ENCODE measurements at regions not wholly inside any gene's neighbourhood (a gene's known extent, or its start where the extent isn't known, plus 50 kb on each side); places are given as distances from the start of the nearest gene placed in this dataset.

DNA sequence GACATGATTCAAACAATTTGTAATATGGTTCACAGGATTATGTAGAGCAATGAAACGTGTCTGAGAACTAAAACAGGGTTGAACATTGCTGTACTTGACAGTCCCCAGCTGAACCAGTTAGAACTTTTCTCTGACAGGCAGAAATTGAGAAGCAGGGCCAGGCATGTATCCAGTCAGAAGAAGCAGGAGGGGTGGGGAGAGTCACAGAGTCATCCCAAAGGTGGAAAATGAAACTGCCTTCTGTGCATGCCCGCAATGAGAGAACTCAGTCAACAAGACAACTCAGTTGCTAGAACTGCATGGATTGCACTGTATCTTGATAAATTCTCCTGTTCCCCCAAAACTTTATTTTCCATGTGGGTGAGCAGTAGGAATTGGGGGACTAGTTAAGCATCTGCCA, 72.9 kb upstream of the PRLR start:
- WGBS, result 88% methylated on average over 2 of the region's 2 CpGs
- H3K9me3 ChIP-seq (ENCODE audit: control insufficient read depth in 2 of 2, insufficient read depth in 1 of 2, low read length in 1 of 2), result no peaks in the 10 kb centered on the region

DNA sequence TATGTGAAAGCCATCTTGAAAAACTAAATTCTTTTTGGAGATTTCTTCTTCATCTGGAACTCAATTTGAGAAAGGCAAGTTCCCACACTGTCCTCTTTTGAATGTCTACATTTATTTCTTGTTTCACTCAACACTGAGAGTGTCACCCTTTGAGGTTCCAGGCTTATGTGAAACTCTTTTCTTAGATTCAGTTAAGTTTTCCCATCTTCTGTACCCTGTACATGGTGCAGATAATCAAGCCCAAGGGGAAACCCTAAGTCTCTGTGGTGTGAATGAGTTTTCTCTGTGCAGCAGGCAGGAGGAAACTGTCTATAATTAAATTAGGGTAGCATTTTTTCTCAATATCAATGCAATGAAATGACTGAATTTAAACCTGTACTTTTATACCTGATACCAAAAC, 72.3 kb upstream of the PRLR start:
- Histone ChIP-seq H3K9me3 (ENCODE audit: control insufficient read depth in 2 of 2, insufficient read depth in 1 of 2, low read length in 1 of 2) (no peaks in the 10 kb centered on the region), H3K4me1 (ENCODE audit: control insufficient read depth in 2 of 2, insufficient read depth in 2 of 2, low read length in 2 of 2) (no peaks in the 10 kb centered on the region), H3K27me3 (ENCODE audit: control insufficient read depth in 2 of 2, insufficient read depth in 1 of 2, low read length in 1 of 2) (no peaks in the 10 kb centered on the region), H3K4me3 (ENCODE audit: low read length in 2 of 2) (no peak overlapping the region), H3K27ac (ENCODE audit: low read depth in 1 of 2, low read length in 1 of 2) (no peak overlapping the region), H3K36me3 (ENCODE audit: control insufficient read depth in 2 of 2, insufficient read depth in 2 of 2, low read length in 1 of 2) (no peaks in the 10 kb centered on the region)
- no peak for DNase-seq (ENCODE audit: low read depth in 6 of 9, low spot score in 9 of 9)

More for the DNA sequence above, 72.9 kb upstream of the PRLR start:
- Histone ChIP-seq H3K36me3 (ENCODE audit: control insufficient read depth in 2 of 2, insufficient read depth in 2 of 2, low read length in 1 of 2) (no peaks in the 10 kb centered on the region), H3K27ac (ENCODE audit: low read depth in 1 of 2, low read length in 1 of 2) (no peak overlapping the region), H3K27me3 (ENCODE audit: control insufficient read depth in 2 of 2, insufficient read depth in 1 of 2, low read length in 1 of 2) (no peaks in the 10 kb centered on the region), H3K4me1 (ENCODE audit: control insufficient read depth in 2 of 2, insufficient read depth in 2 of 2, low read length in 2 of 2) (no peaks in the 10 kb centered on the region), H3K4me3 (ENCODE audit: low read length in 2 of 2) (no peak overlapping the region)
- peak in 1 of 9 donors; percentile 17 for DNase-seq (ENCODE audit: low read depth in 6 of 9, low spot score in 9 of 9)

DNA sequence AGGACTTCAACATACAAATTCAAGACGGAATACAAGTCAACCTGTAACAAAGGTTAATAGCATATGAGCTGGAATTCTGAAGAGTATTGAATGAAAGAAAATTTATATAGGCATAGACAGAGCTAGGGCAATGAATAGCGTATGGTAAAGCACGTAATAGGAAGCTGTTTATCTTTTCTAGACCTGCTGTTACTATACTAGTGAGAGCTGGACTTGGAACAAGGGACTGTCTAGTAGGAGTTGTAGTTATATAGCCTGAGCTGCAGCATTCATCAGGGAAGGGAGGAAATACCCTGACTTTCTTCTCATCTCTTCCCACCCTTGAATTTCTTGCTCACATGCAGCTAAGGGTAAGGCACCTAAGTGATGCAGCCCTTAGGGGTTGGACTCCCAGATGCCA, 67.5 kb upstream of the PRLR start:
- Histone ChIP-seq H3K4me3 (ENCODE audit: low read length in 2 of 2) (no peak overlapping the region), H3K27ac (ENCODE audit: low read depth in 1 of 2, low read length in 1 of 2) (no peak overlapping the region), H3K9me3 (ENCODE audit: control insufficient read depth in 2 of 2, insufficient read depth in 1 of 2, low read length in 1 of 2) (no peaks in the 10 kb centered on the region), H3K4me1 (ENCODE audit: control insufficient read depth in 2 of 2, insufficient read depth in 2 of 2, low read length in 2 of 2) (no peaks in the 10 kb centered on the region), H3K27me3 (ENCODE audit: control insufficient read depth in 2 of 2, insufficient read depth in 1 of 2, low read length in 1 of 2) (no peaks in the 10 kb centered on the region), H3K36me3 (ENCODE audit: control insufficient read depth in 2 of 2, insufficient read depth in 2 of 2, low read length in 1 of 2) (no peaks in the 10 kb centered on the region)
- DNase-seq (ENCODE audit: low read depth in 6 of 9, low spot score in 9 of 9), result no peak
- WGBS, result 97% methylated on average over 3 of the region's 3 CpGs

DNA sequence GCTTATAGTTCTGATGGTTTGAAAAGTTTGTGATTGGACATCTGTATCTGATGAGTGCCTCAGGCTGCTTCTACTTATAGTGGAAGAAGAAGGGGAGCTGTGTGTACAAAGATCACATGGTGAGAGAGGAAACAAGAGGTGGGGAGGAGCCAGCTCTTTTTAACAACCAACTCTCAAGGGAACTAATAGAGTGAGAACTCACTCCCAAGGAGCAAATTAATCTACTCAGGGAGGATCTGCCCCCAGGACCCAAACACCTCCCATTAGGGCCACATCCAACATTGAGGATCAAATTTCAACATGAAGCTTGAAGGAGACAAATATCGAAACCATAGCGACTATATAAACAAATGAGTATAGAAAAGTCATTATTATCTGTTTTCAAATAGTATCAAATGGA, 64.7 kb upstream of the PRLR start:
- Histone ChIP-seq H3K9me3 (ENCODE audit: control insufficient read depth in 2 of 2, insufficient read depth in 1 of 2, low read length in 1 of 2) (no peaks in the 10 kb centered on the region), H3K36me3 (ENCODE audit: control insufficient read depth in 2 of 2, insufficient read depth in 2 of 2, low read length in 1 of 2) (no peaks in the 10 kb centered on the region), H3K4me3 (ENCODE audit: low read length in 2 of 2) (no peak overlapping the region), H3K27me3 (ENCODE audit: control insufficient read depth in 2 of 2, insufficient read depth in 1 of 2, low read length in 1 of 2) (no peaks in the 10 kb centered on the region), H3K27ac (ENCODE audit: low read depth in 1 of 2, low read length in 1 of 2) (no peak overlapping the region), H3K4me1 (ENCODE audit: control insufficient read depth in 2 of 2, insufficient read depth in 2 of 2, low read length in 2 of 2) (no peaks in the 10 kb centered on the region)
- WGBS, result 96% methylated on average over 2 of the region's 2 CpGs
- no peak for DNase-seq (ENCODE audit: low read depth in 6 of 9, low spot score in 9 of 9)

DNA sequence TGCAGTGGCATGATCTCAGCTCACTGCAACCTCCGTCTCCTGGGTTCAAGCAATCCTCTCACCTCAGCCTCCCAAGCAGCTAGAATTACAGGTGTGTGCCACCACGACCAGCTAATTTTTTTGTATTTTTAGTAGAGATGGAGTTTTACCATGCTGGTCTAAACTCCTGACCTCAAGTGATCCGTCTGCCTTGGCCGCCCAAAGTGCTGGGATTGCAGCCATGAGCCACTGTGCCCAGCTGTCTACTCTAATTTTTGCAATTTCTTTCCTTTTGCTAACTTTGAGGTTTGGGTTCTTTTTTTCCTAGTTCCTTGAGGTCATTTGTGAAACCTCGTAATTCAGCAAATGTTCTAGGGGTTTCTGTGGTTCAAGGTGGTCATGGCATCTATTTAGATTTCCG, 63.7 kb upstream of the PRLR start:
- Histone ChIP-seq H3K27me3 (ENCODE audit: control insufficient read depth in 2 of 2, insufficient read depth in 1 of 2, low read length in 1 of 2) (no peaks in the 10 kb centered on the region), H3K27ac (ENCODE audit: low read depth in 1 of 2, low read length in 1 of 2) (no peak overlapping the region), H3K4me1 (ENCODE audit: control insufficient read depth in 2 of 2, insufficient read depth in 2 of 2, low read length in 2 of 2) (no peaks in the 10 kb centered on the region), H3K9me3 (ENCODE audit: control insufficient read depth in 2 of 2, insufficient read depth in 1 of 2, low read length in 1 of 2) (no peaks in the 10 kb centered on the region), H3K36me3 (ENCODE audit: control insufficient read depth in 2 of 2, insufficient read depth in 2 of 2, low read length in 1 of 2) (no peaks in the 10 kb centered on the region), H3K4me3 (ENCODE audit: low read length in 2 of 2) (no peak overlapping the region)
- 77% methylated on average over 6 of the region's 6 CpGs for WGBS
- DNase-seq (ENCODE audit: low read depth in 6 of 9, low spot score in 9 of 9), result no peak

DNA sequence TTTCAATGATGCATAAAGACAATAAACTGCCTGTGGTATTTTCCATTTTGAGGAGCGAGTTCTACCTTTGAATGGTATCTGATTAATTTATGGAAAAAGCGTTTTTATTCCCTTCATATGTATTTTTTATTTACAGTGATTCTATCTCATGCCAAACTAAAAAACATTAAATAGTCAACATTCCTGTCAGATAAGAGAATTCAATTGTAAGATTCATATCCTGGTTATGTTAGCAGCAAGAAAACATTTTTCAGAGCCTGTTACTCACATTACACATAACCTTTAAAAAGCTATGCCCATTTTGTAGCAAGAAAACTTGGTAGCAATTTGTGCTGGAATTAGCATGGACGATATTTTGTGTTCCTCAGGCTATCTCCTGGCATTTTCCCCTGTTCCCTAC, 55.1 kb upstream of the PRLR start:
- H3K4me3 ChIP-seq (ENCODE audit: low read length in 2 of 2), result no peak overlapping the region
- no peaks in the 10 kb centered on the region for H3K27me3 ChIP-seq (ENCODE audit: control insufficient read depth in 2 of 2, insufficient read depth in 1 of 2, low read length in 1 of 2)
- no peak overlapping the region for H3K27ac ChIP-seq (ENCODE audit: low read depth in 1 of 2, low read length in 1 of 2)
- WGBS, result 87% methylated on average over 3 of the region's 3 CpGs
- no peaks in the 10 kb centered on the region for H3K36me3 ChIP-seq (ENCODE audit: control insufficient read depth in 2 of 2, insufficient read depth in 2 of 2, low read length in 1 of 2)
- no peaks in the 10 kb centered on the region for H3K4me1 ChIP-seq (ENCODE audit: control insufficient read depth in 2 of 2, insufficient read depth in 2 of 2, low read length in 2 of 2)
- no peak for DNase-seq (ENCODE audit: low read depth in 6 of 9, low spot score in 9 of 9)
- H3K9me3 ChIP-seq (ENCODE audit: control insufficient read depth in 2 of 2, insufficient read depth in 1 of 2, low read length in 1 of 2), result no peaks in the 10 kb centered on the region

DNA sequence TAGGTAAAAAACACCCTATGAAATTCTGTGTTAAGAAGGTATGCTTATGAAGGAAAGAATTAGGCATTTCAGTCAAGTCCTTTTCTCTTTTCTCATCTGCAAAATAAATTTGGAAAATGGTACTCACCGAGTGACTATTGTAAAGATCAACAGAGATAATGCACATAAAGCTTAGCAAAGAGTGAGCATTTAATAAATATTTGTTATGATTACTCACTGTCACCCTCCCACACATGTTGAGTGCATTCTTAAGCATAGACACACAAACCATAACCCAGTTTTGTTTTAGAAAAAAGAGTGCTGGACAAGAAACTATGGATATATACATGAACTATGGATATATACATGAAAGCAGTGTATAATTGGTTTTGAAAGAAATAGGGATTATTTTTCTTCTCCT, 54.7 kb upstream of the PRLR start:
- Histone ChIP-seq H3K36me3 (ENCODE audit: control insufficient read depth in 2 of 2, insufficient read depth in 2 of 2, low read length in 1 of 2) (no peaks in the 10 kb centered on the region), H3K9me3 (ENCODE audit: control insufficient read depth in 2 of 2, insufficient read depth in 1 of 2, low read length in 1 of 2) (no peaks in the 10 kb centered on the region), H3K27ac (ENCODE audit: low read depth in 1 of 2, low read length in 1 of 2) (no peak overlapping the region), H3K4me3 (ENCODE audit: low read length in 2 of 2) (no peak overlapping the region), H3K27me3 (ENCODE audit: control insufficient read depth in 2 of 2, insufficient read depth in 1 of 2, low read length in 1 of 2) (no peaks in the 10 kb centered on the region), H3K4me1 (ENCODE audit: control insufficient read depth in 2 of 2, insufficient read depth in 2 of 2, low read length in 2 of 2) (no peaks in the 10 kb centered on the region)
- DNase-seq (ENCODE audit: low read depth in 6 of 9, low spot score in 9 of 9), result no peak
- 95% methylated on average over 1 of the region's 1 CpG for WGBS

DNA sequence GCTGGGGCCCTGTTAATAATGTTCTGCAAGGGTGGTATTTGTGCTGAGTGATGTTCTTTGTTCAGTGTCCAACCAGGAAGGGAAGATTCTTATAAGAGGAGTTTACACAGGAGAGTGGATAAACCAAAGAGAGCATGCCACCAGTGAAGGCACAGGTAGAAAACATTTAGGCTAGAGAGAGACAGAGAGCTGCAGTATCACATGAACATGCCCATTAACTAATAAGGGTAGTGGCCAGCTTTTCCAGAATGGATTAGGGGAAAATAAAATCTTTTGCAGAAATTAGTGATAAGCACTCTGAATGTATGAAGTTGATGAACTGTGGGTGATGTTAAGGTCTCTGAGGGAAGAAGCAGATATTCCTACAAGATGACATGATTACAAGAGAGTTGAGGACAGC, 54.1 kb upstream of the PRLR start:
- H3K4me3 ChIP-seq (ENCODE audit: low read length in 2 of 2), result no peak overlapping the region
- H3K27ac ChIP-seq (ENCODE audit: low read depth in 1 of 2, low read length in 1 of 2), result no peak overlapping the region
- H3K4me1 ChIP-seq (ENCODE audit: control insufficient read depth in 2 of 2, insufficient read depth in 2 of 2, low read length in 2 of 2), result no peaks in the 10 kb centered on the region
- no peaks in the 10 kb centered on the region for H3K27me3 ChIP-seq (ENCODE audit: control insufficient read depth in 2 of 2, insufficient read depth in 1 of 2, low read length in 1 of 2)
- DNase-seq (ENCODE audit: low read depth in 6 of 9, low spot score in 9 of 9), result no peak
- H3K9me3 ChIP-seq (ENCODE audit: control insufficient read depth in 2 of 2, insufficient read depth in 1 of 2, low read length in 1 of 2), result no peaks in the 10 kb centered on the region
- H3K36me3 ChIP-seq (ENCODE audit: control insufficient read depth in 2 of 2, insufficient read depth in 2 of 2, low read length in 1 of 2), result no peaks in the 10 kb centered on the region

DNA sequence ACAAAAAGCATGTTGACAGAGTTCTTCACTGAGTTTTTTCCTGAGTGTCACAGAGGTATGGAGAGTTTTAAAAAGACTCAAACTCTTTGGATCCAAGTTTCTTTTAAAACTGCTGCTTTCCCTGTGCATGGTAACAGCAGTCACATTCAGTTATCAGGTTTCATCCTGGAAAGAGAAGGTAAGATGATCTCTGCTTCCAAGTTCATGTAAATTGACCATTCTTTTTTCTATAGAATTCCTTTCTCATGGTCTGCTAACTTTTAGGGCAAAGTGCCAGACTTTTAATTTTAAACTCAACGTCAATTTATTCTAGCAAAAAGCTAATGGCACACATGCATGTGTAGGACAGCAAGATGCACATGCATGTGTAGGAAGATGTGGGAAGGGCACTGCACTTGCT, 52.5 kb upstream of the PRLR start:
- 82% methylated on average over 1 of the region's 1 CpG for WGBS
- no peaks in the 10 kb centered on the region for H3K36me3 ChIP-seq (ENCODE audit: control insufficient read depth in 2 of 2, insufficient read depth in 2 of 2, low read length in 1 of 2)
- no peak overlapping the region for H3K4me3 ChIP-seq (ENCODE audit: low read length in 2 of 2)
- no peak overlapping the region for H3K27ac ChIP-seq (ENCODE audit: low read depth in 1 of 2, low read length in 1 of 2)
- H3K27me3 ChIP-seq (ENCODE audit: control insufficient read depth in 2 of 2, insufficient read depth in 1 of 2, low read length in 1 of 2), result no peaks in the 10 kb centered on the region
- H3K9me3 ChIP-seq (ENCODE audit: control insufficient read depth in 2 of 2, insufficient read depth in 1 of 2, low read length in 1 of 2), result no peaks in the 10 kb centered on the region
- peak in 1 of 9 donors; percentile 13 for DNase-seq (ENCODE audit: low read depth in 6 of 9, low spot score in 9 of 9)
- H3K4me1 ChIP-seq (ENCODE audit: control insufficient read depth in 2 of 2, insufficient read depth in 2 of 2, low read length in 2 of 2), result no peaks in the 10 kb centered on the region

DNA sequence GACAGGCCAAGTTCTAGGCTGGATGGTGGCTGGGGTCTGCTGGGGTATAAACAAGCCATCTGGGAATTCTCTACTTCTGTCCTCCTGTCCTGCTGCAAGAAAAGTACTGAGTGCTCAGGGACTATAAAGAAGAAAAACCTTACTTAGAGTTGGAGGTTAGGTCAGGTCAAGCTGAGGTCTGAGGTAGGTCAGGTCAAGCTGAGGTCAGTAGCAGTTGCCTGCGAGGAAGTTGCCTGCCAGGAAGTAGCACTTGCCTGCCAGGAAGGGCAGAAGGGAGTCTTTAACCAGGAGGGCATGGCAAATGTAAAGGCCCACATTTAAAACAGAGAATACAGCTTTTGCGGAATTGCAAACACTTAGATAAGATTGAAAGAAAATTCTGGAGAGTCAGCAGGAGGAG, 51.3 kb upstream of the PRLR start:
- H3K9me3 ChIP-seq (ENCODE audit: control insufficient read depth in 2 of 2, insufficient read depth in 1 of 2, low read length in 1 of 2), result no peaks in the 10 kb centered on the region
- WGBS, result 52% methylated on average over 2 of the region's 2 CpGs
- no peaks in the 10 kb centered on the region for H3K4me1 ChIP-seq (ENCODE audit: control insufficient read depth in 2 of 2, insufficient read depth in 2 of 2, low read length in 2 of 2)
- no peak for DNase-seq (ENCODE audit: low read depth in 6 of 9, low spot score in 9 of 9)
- no peak overlapping the region for H3K4me3 ChIP-seq (ENCODE audit: low read length in 2 of 2)
- no peaks in the 10 kb centered on the region for H3K27me3 ChIP-seq (ENCODE audit: control insufficient read depth in 2 of 2, insufficient read depth in 1 of 2, low read length in 1 of 2)
- H3K36me3 ChIP-seq (ENCODE audit: control insufficient read depth in 2 of 2, insufficient read depth in 2 of 2, low read length in 1 of 2), result no peaks in the 10 kb centered on the region
- no peak overlapping the region for H3K27ac ChIP-seq (ENCODE audit: low read depth in 1 of 2, low read length in 1 of 2)

Data from thymus (tissue), 11 donors.